Neural cell (in vitro differentiated cells): ENCODE measurements at regions not wholly inside any gene's neighbourhood (a gene's known extent, or its start where the extent isn't known, plus 50 kb on each side); places are given as distances from the start of the nearest gene placed in this dataset.

Experiments
- EP300 ChIP-seq: fragments of 450-650 bp; conservative IDR thresholded peaks from 2 replicates; pipeline ENCODE4 v1.6.1; 2014; ENCODE audit warnings: antibody characterized with exemption, mild to moderate bottlenecking, moderate library complexity; ENCODE audit not compliant: poor library complexity, severe bottlenecking
- MXI1 ChIP-seq: fragments of 450-650 bp; conservative IDR thresholded peaks from 2 replicates; pipeline ENCODE4 v1.6.1; 2014; ENCODE audit warnings: antibody characterized with exemption, mild to moderate bottlenecking; ENCODE audit not compliant: poor library complexity, severe bottlenecking
- POLR2AphosphoS5 ChIP-seq: IDR thresholded peaks from 2 replicates; pipeline ENCODE4 v1.6.1; 2012
- TF ChIP-seq, protein P1 (sequence below): fragments of 450-650 bp; IDR thresholded peaks from 2 replicates; pipeline ENCODE4 v1.5.1; 2014; ENCODE audit warnings: antibody characterized with exemption, mild to moderate bottlenecking, moderate library complexity; ENCODE audit not compliant: poor library complexity, severe bottlenecking
- TF ChIP-seq, protein P2 (sequence below): IDR thresholded peaks from 2 replicates; pipeline ENCODE4 v1.6.1; 2012; ENCODE audit warnings: borderline replicate concordance

- TF ChIP-seq, protein P1, sequence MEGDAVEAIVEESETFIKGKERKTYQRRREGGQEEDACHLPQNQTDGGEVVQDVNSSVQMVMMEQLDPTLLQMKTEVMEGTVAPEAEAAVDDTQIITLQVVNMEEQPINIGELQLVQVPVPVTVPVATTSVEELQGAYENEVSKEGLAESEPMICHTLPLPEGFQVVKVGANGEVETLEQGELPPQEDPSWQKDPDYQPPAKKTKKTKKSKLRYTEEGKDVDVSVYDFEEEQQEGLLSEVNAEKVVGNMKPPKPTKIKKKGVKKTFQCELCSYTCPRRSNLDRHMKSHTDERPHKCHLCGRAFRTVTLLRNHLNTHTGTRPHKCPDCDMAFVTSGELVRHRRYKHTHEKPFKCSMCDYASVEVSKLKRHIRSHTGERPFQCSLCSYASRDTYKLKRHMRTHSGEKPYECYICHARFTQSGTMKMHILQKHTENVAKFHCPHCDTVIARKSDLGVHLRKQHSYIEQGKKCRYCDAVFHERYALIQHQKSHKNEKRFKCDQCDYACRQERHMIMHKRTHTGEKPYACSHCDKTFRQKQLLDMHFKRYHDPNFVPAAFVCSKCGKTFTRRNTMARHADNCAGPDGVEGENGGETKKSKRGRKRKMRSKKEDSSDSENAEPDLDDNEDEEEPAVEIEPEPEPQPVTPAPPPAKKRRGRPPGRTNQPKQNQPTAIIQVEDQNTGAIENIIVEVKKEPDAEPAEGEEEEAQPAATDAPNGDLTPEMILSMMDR = no peak
- TF ChIP-seq EP300 = no peak
- no peak for TF ChIP-seq MXI1
- TF ChIP-seq, protein P2, sequence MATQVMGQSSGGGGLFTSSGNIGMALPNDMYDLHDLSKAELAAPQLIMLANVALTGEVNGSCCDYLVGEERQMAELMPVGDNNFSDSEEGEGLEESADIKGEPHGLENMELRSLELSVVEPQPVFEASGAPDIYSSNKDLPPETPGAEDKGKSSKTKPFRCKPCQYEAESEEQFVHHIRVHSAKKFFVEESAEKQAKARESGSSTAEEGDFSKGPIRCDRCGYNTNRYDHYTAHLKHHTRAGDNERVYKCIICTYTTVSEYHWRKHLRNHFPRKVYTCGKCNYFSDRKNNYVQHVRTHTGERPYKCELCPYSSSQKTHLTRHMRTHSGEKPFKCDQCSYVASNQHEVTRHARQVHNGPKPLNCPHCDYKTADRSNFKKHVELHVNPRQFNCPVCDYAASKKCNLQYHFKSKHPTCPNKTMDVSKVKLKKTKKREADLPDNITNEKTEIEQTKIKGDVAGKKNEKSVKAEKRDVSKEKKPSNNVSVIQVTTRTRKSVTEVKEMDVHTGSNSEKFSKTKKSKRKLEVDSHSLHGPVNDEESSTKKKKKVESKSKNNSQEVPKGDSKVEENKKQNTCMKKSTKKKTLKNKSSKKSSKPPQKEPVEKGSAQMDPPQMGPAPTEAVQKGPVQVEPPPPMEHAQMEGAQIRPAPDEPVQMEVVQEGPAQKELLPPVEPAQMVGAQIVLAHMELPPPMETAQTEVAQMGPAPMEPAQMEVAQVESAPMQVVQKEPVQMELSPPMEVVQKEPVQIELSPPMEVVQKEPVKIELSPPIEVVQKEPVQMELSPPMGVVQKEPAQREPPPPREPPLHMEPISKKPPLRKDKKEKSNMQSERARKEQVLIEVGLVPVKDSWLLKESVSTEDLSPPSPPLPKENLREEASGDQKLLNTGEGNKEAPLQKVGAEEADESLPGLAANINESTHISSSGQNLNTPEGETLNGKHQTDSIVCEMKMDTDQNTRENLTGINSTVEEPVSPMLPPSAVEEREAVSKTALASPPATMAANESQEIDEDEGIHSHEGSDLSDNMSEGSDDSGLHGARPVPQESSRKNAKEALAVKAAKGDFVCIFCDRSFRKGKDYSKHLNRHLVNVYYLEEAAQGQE = no peak
- TF ChIP-seq POLR2AphosphoS5 = no peak
Observed at GRCh38 chr17:65466547-65466946, 94.9 kb downstream of the AXIN2 start.
